ENCODE measurements at regions not wholly inside any gene's neighbourhood (a gene's known extent, or its start where the extent isn't known, plus 50 kb on each side); places are given as distances from the start of the nearest gene placed in this dataset.

GRCh38 chr2:133748007-133748700 lies 179.9 kb upstream of the NCKAP5 start:
- no peaks in the 10 kb centered on the region for H3K27me3 ChIP-seq
- intact Hi-C loops (cut with DNase I), result no loop called here
- no peak overlapping the region for H3K27ac ChIP-seq
- DNase-seq, result no peak
- H3K36me3 ChIP-seq, result no peaks in the 10 kb centered on the region
- H3K4me1 ChIP-seq, result no peaks in the 10 kb centered on the region
- 85 to 87% methylated on average over 3 of the region's 3 CpGs for WGBS, 2 donors
- H3K4me3 ChIP-seq, result no peak overlapping the region
- TF ChIP-seq, protein P1, sequence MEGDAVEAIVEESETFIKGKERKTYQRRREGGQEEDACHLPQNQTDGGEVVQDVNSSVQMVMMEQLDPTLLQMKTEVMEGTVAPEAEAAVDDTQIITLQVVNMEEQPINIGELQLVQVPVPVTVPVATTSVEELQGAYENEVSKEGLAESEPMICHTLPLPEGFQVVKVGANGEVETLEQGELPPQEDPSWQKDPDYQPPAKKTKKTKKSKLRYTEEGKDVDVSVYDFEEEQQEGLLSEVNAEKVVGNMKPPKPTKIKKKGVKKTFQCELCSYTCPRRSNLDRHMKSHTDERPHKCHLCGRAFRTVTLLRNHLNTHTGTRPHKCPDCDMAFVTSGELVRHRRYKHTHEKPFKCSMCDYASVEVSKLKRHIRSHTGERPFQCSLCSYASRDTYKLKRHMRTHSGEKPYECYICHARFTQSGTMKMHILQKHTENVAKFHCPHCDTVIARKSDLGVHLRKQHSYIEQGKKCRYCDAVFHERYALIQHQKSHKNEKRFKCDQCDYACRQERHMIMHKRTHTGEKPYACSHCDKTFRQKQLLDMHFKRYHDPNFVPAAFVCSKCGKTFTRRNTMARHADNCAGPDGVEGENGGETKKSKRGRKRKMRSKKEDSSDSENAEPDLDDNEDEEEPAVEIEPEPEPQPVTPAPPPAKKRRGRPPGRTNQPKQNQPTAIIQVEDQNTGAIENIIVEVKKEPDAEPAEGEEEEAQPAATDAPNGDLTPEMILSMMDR (IDR thresholded peaks at IDR 0.05), result no peak
- TF ChIP-seq POLR2AphosphoS5 (IDR thresholded peaks at IDR 0.05) (no peak), EP300 (IDR thresholded peaks at IDR 0.05) (no peak), POLR2A (IDR thresholded peaks at IDR 0.05) (no peak)
- no peaks in the 10 kb centered on the region for H3K9me3 ChIP-seq

GRCh38 chr2:133753665-133754064 lies 185.4 kb upstream of the NCKAP5 start:
- Histone ChIP-seq H3K27me3 (no peaks in the 10 kb centered on the region), H3K9me3 (no peaks in the 10 kb centered on the region), H3K27ac (no peak overlapping the region), H3K36me3 (no peaks in the 10 kb centered on the region), H3K4me3 (no peak overlapping the region), H3K4me1 (peaks cover 0 to 17% (median 16%) of the 10 kb centered on the region in 4 donors)
- peak; percentile 67 for DNase-seq
- WGBS, 2 donors, result 56 to 64% methylated on average over 2 of the region's 2 CpGs
- TF ChIP-seq EP300 (IDR thresholded peaks at IDR 0.05) (no peak), POLR2AphosphoS5 (IDR thresholded peaks at IDR 0.05) (no peak), POLR2A (IDR thresholded peaks at IDR 0.05) (no peak)
- TF ChIP-seq, protein P1 (IDR thresholded peaks at IDR 0.05), result no peak
- intact Hi-C loops (cut with DNase I), result no loop called here

GRCh38 chr2:133755480-133756300 lies 187.4 kb upstream of the NCKAP5 start:
- TF ChIP-seq, protein P1 (IDR thresholded peaks at IDR 0.05), result no peak
- TF ChIP-seq POLR2AphosphoS5 (IDR thresholded peaks at IDR 0.05) (peak; percentile 59 to 85 (median 66)), EP300 (IDR thresholded peaks at IDR 0.05) (peak; percentile 56 to 93 (median 88))
- peak overlapping the region in 3 of 4 donors; percentile 53 to 82 (median 68) for H3K27ac ChIP-seq
- peak; percentile 73 for DNase-seq
- intact Hi-C loops (cut with DNase I), result no loop called here
- no peaks in the 10 kb centered on the region for H3K9me3 ChIP-seq
- H3K36me3 ChIP-seq, result no peaks in the 10 kb centered on the region
- H3K4me1 ChIP-seq, result peaks cover 0 to 17% (median 16%) of the 10 kb centered on the region in 4 donors
- no peaks in the 10 kb centered on the region for H3K27me3 ChIP-seq
- no peak overlapping the region for H3K4me3 ChIP-seq
- WGBS, 2 donors, result 63 to 70% methylated on average over 6 of the region's 6 CpGs

GRCh38 chr2:133756833-133757232 lies 188.6 kb upstream of the NCKAP5 start:
- H3K27ac ChIP-seq, result no peak overlapping the region
- intact Hi-C loops (cut with DNase I), result no loop called here
- WGBS, 2 donors, result 47 to 67% methylated on average over 1 of the region's 1 CpG

More at GRCh38 chr2:133756833-133757232, 188.6 kb upstream of the NCKAP5 start:
- peaks cover 0 to 17% (median 16%) of the 10 kb centered on the region in 4 donors for H3K4me1 ChIP-seq
- H3K9me3 ChIP-seq, result no peaks in the 10 kb centered on the region
- no peak overlapping the region for H3K4me3 ChIP-seq
- H3K36me3 ChIP-seq, result no peaks in the 10 kb centered on the region
- H3K27me3 ChIP-seq, result no peaks in the 10 kb centered on the region
- no peak for DNase-seq
- TF ChIP-seq POLR2AphosphoS5 (IDR thresholded peaks at IDR 0.05) (no peak), EP300 (IDR thresholded peaks at IDR 0.05) (no peak), POLR2A (IDR thresholded peaks at IDR 0.05) (no peak)
- TF ChIP-seq, protein P1 (IDR thresholded peaks at IDR 0.05), result no peak
